ENCODE measurements at regions not wholly inside any gene's neighbourhood (a gene's known extent, or its start where the extent isn't known, plus 50 kb on each side); places are given as distances from the start of the nearest gene placed in this dataset.

GRCh38 chr6:141593311-141593710 lies 539.4 kb upstream of the GJE1 start:
- DNase-seq (ENCODE audit: low read depth in 2 of 2, low spot score in 1 of 2), result no peak

- DNase-seq (ENCODE audit: low read depth in 2 of 2, low spot score in 1 of 2), result no peak
Measured at GRCh38 chr6:141587482-141588266, 545.1 kb upstream of the GJE1 start.

DNA sequence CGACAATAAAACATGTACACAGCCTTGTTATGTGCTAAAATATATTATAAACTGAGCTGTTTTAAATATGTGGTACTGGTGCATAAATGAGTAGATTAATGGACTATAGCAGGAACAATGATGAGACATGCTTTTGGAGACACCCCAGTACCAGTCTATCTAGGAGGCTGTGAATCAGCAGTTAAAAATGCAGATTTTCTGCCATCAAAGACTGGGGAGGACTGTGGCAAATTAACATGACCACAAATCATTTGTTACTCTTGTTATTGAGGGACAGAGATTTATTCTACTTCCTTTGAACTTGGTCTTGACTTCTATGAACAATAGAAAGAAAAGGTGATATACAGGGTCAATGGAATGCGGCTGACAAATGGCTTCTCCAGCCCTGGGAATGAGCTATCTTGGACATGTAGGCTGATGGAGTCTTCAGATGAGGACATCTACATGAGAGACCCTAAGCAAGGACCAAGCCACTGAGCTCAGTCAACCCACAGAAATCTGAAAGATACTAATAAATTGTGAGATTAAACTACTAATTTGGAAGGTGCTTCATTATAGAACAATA lies 551.7 kb upstream of the GJE1 start:
- no peak for DNase-seq (ENCODE audit: low read depth in 2 of 2, low spot score in 1 of 2)

- DNase-seq (ENCODE audit: low read depth in 2 of 2, low spot score in 1 of 2), result no peak
Measured at GRCh38 chr6:141580131-141580530, 552.6 kb upstream of the GJE1 start.

GRCh38 chr6:141576751-141577150 lies 556.0 kb upstream of the GJE1 start:
- no peak for DNase-seq (ENCODE audit: low read depth in 2 of 2, low spot score in 1 of 2)

DNA sequence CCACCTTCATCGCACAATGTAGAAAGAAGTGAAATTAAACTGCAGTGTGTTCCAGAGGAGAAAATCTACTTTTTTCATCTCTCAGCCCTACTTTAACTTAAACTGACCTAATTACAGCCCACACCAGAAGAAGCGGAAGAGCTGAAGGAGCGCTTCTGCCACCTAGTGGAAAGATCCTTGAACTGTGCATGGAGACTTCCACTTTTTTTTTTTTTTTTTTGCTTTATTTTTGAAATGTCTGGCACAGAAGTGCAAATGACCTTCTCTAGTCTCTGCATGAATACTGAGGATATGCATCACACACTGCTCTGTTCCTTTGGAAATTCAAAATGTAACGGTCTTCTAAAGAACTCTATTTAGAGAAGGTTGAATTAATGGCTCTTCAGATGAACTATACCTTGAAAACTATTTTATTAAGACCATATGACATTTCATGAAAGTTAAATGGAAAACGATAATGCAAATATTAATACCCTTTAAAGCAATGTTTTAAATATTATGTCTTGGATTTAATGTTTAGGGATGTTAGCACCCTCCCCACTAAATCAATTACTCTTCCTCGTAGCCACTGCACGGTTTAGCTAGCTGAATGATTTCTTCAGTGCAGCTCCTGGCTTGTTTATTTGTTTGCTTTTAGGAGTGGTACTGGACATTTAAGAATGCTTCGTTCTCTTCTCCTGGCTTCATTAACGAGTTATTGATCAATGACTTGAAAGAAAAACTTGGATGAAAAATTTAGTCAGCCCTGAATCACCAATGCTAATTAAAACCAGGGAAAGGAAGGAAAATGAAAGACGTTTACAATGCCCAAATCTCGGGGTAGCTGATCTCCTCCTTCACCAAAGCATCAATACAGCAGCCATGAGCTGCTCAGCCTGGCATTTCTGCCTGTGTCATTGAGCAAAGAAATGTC lies 569.6 kb upstream of the GJE1 start:
- DNase-seq (ENCODE audit: low read depth in 2 of 2, low spot score in 1 of 2), result peak; percentile 13

GRCh38 chr6:141562186-141562811 lies 570.4 kb upstream of the GJE1 start:
- no peak for DNase-seq (ENCODE audit: low read depth in 2 of 2, low spot score in 1 of 2)

GRCh38 chr6:141561154-141561553 lies 571.6 kb upstream of the GJE1 start:
- no peak for DNase-seq (ENCODE audit: low read depth in 2 of 2, low spot score in 1 of 2)

GRCh38 chr6:141552463-141552862 lies 580.3 kb upstream of the GJE1 start:
- no peak for DNase-seq (ENCODE audit: low read depth in 2 of 2, low spot score in 1 of 2)

DNA sequence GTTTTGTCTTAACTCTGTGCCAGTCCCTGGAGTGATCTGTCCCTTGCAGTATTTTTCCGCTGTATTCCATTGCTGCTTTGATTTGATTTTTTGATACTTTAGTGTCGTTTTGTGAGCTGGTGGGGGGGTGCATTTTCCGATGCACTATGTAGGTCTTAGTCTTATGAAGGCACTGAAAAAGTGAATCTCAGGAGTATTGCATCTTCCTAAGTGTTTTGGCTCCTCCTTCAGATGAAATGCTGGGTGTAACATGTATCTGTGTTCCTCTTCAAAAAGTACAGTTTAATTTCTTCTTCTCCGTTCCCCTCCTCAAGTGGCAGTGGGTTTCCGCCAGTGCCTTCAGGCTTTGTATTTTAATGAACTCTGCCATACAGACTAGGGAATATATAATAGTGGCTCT lies 580.7 kb upstream of the GJE1 start:
- no peak for DNase-seq (ENCODE audit: low read depth in 2 of 2, low spot score in 1 of 2)

GRCh38 chr6:141551318-141551717 lies 581.4 kb upstream of the GJE1 start:
- no peak for DNase-seq (ENCODE audit: low read depth in 2 of 2, low spot score in 1 of 2)

DNA sequence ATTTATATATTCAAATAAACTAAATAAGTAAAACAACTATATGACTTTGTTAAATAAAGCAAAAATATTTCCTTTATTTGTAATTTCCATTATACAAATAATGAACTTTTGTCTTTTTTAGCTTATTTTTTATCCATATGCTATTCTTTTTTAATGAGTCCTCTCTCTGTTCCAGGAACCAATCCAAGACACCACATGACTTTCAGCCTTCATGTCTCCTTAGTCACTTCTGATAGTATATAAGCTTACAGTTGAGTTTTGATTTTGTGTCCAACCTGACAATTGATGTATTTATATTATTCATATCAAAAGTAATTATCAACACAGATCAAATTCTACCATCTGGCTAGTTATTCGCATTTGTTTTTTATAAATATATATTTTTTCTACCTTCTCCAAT lies 582.3 kb upstream of the GJE1 start:
- no peak for DNase-seq (ENCODE audit: low read depth in 2 of 2, low spot score in 1 of 2)

DNA sequence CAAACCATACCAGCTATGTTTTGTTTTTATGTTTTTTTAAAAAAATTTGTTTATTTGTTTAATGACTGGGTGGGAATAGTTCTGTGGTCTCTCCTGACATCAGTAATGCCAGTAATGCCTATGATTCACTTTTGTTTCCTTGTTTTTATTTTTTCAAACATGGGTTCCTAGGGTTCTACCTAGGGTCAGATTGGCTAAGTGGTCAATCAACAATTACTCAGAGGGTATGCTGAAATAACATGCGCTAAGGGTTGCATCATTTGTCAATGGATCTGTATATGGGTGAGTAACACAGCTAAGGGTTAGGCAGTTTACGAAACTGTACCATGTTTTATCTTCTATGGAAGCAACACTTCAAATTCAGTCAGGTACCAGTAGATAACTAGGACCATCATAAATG lies 583.8 kb upstream of the GJE1 start:
- DNase-seq (ENCODE audit: low read depth in 2 of 2, low spot score in 1 of 2), result no peak

- DNase-seq (ENCODE audit: low read depth in 2 of 2, low spot score in 1 of 2), result no peak
Measured at GRCh38 chr6:141541581-141542324, 591.0 kb upstream of the GJE1 start.

DNA sequence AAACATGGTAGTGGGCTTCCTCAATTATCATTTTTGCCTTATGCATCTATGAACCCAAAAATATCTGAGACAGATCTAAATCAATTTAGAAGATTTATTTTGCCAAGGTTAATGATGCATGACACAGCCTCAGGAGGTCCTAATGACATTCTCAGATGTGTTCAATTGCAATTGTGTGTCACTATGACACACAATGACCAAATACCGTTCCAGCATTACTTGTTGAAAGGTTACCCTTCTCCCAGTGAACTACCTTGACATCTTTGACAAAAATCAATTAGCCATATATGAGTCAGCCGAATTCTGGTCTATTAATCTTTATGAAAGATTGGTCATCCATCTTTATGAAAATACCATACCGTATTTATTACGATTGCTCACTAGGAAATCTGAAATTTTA lies 592.5 kb upstream of the GJE1 start:
- DNase-seq (ENCODE audit: low read depth in 2 of 2, low spot score in 1 of 2), result no peak

DNA sequence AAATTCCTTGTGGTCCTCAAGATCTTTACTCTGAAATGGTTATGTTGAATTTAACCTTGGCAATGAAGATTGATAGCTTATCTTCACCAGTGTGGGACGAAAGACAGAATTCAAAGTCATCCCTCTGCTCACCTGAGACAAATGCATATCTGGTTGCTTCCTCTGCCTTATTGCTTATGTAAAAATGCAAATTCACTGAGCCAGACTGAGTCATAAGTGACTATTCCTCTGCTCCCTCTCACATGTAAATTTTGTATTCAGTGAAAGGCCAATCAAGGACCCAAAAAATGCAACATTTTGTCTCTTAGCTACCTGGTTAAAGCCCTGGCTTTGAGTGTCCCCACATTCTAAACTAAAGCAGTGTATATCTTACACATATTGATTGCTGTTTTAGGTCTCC lies 593.1 kb upstream of the GJE1 start:
- DNase-seq (ENCODE audit: low read depth in 2 of 2, low spot score in 1 of 2), result no peak

- DNase-seq (ENCODE audit: low read depth in 2 of 2, low spot score in 1 of 2), result no peak
Measured at GRCh38 chr6:141532211-141532610, 600.5 kb upstream of the GJE1 start.

DNA sequence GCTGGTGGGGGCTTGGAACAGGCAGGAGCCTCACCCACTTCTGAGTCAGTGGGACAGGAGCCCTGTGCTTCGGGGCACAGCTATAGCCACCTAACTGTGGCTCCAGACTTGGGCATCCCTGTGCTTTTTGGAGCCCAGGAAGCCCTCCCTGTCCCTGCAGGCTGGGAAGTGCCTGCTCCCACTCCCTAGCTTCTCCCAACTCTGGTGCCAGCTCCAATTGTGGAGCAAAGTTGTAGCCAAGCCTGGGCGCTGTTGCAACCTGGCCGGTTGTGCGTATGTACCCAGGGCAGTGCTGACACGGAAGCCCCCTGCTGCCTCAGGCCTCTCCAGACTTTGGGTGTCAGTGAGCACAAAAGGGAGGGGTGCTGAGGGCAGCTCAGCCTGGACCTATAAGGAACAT lies 601.7 kb upstream of the GJE1 start:
- no peak for DNase-seq (ENCODE audit: low read depth in 2 of 2, low spot score in 1 of 2)

- DNase-seq (ENCODE audit: low read depth in 2 of 2, low spot score in 1 of 2), result no peak
Measured at GRCh38 chr6:141528596-141528995, 604.1 kb upstream of the GJE1 start.

- no peak for DNase-seq (ENCODE audit: low read depth in 2 of 2, low spot score in 1 of 2)
Measured at GRCh38 chr6:141526985-141527384, 605.7 kb upstream of the GJE1 start.

GRCh38 chr6:141521440-141521839 lies 611.3 kb upstream of the GJE1 start:
- DNase-seq (ENCODE audit: low read depth in 2 of 2, low spot score in 1 of 2), result no peak

All from stimulated activated CD8-positive, alpha-beta memory T cell treated with anti-CD3 and anti-CD28 coated beads, Interleukin-4, amount 100 ng/mL, for 4 hours (primary cell).